Osteocyte (in vitro differentiated cells): ENCODE measurements at regions not wholly inside any gene's neighbourhood (a gene's known extent, or its start where the extent isn't known, plus 50 kb on each side); places are given as distances from the start of the nearest gene placed in this dataset.
"Not testable (repeated sequence)": the region's sequence is repeated elsewhere in the genome, so short reads cannot be mapped to it uniquely, and the experiment has no call there.

ENCODE experiments used
- DNase-seq: peaks from one replicate; pipeline ENCODE4 v3.0.0; 2021; ENCODE audit warnings: mixed read lengths; ENCODE audit not compliant: unreplicated experiment; ENCODE audit errors: extremely low spot score
- H3K27ac Mint-ChIP-seq: one replicate; pipeline ENCODE4 v1.8.0; 2021; ENCODE audit warnings: mild to moderate bottlenecking, mixed read lengths; ENCODE audit not compliant: unreplicated experiment
- H3K27me3 Mint-ChIP-seq: one replicate; pipeline ENCODE4 v1.8.0; 2021; ENCODE audit warnings: mixed read lengths; ENCODE audit not compliant: unreplicated experiment
- H3K36me3 Mint-ChIP-seq: one replicate; pipeline ENCODE4 v1.8.0; 2021; ENCODE audit warnings: mixed read lengths; ENCODE audit not compliant: unreplicated experiment
- H3K4me1 Mint-ChIP-seq: one replicate; pipeline ENCODE4 v1.8.0; 2021; ENCODE audit warnings: mixed read lengths; ENCODE audit not compliant: unreplicated experiment
- H3K4me3 Mint-ChIP-seq: one replicate; pipeline ENCODE4 v1.8.0; 2021; ENCODE audit warnings: mild to moderate bottlenecking, moderate library complexity, mixed read lengths; ENCODE audit not compliant: unreplicated experiment
- H3K9me3 Mint-ChIP-seq: one replicate; pipeline ENCODE4 v1.8.0; 2021; ENCODE audit warnings: mixed read lengths; ENCODE audit not compliant: unreplicated experiment
- TF ChIP-seq, protein P1 (sequence below): fragments of 200-600 bp; sonication (generic); IDR thresholded peaks from 2 replicates; pipeline ENCODE4 v1.5.0; 2021; ENCODE audit warnings: antibody characterized with exemption, mild to moderate bottlenecking, moderate library complexity

DNA sequence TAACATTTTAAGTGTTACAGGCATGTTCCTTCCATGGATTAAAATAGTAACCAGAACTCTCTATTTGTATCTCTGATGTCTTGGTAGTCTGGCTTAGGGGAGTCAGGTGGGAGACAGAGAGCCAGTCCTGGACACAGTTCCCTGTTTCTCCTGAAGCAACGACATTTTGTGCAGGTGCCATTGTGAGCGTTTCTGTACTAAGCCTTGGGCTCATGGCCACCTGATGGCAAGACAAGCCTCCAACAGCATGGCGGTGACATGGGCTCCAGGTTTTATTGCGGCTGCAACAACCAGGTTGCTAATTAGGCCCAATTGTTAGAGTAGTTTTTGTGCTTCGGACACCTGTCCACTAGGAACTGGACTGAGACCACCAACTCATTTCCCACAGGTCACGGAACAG lies 105.3 kb downstream of the PRDM13 start:
- TF ChIP-seq, protein P1, sequence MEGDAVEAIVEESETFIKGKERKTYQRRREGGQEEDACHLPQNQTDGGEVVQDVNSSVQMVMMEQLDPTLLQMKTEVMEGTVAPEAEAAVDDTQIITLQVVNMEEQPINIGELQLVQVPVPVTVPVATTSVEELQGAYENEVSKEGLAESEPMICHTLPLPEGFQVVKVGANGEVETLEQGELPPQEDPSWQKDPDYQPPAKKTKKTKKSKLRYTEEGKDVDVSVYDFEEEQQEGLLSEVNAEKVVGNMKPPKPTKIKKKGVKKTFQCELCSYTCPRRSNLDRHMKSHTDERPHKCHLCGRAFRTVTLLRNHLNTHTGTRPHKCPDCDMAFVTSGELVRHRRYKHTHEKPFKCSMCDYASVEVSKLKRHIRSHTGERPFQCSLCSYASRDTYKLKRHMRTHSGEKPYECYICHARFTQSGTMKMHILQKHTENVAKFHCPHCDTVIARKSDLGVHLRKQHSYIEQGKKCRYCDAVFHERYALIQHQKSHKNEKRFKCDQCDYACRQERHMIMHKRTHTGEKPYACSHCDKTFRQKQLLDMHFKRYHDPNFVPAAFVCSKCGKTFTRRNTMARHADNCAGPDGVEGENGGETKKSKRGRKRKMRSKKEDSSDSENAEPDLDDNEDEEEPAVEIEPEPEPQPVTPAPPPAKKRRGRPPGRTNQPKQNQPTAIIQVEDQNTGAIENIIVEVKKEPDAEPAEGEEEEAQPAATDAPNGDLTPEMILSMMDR, result no peak
- peaks cover 4% of the 10 kb centered on the region for H3K27me3 Mint-ChIP-seq
- H3K4me3 Mint-ChIP-seq, result no peak overlapping the region
- DNase-seq, result no peak
- no peak overlapping the region for H3K27ac Mint-ChIP-seq
- H3K36me3 Mint-ChIP-seq, result no peaks in the 10 kb centered on the region
- H3K4me1 Mint-ChIP-seq, result no peaks in the 10 kb centered on the region
- H3K9me3 Mint-ChIP-seq, result peaks cover 9% of the 10 kb centered on the region

DNA sequence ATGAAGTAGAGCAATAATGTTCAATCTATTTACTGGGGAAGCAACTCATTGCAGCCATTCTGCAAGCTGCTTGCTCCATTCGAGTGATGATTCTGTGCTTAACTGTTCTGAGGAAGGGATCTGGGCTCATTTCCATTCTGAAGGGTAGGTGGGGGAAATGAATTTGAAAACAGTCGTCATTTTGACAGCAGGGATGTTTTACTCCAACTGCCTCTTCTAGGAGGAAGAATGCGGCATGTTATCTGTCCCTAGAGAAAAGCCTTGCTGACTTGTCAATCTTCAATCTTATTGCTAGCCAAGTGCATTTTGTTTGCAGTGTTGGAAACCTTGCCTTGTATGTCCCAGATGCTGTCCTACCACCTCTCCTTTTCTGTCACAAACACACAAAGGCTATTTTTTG lies 105.9 kb downstream of the PRDM13 start:
- no peaks in the 10 kb centered on the region for H3K36me3 Mint-ChIP-seq
- H3K27me3 Mint-ChIP-seq, result peaks cover 4% of the 10 kb centered on the region
- TF ChIP-seq, protein P1, result no peak

DNA sequence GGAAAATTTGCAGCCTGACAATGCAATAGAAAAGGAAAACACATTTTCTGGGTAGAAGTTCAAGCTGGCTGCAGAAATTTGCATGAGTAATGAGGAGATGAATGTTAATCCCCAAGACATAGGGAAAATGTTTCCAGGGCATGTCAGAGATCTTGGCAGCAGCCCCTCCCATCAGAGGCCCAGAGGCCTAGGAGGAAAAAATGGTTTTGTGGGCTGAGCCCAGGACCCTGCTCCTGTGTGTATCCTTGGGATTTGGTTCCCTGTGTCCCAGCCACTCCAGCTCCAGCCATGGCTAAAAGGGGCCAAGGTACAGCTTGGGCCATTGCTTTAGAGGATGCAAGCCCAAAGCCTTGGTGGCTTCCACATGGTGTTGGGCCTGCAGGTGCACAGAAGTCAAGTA lies 115.4 kb downstream of the PRDM13 start:
- H3K27me3 Mint-ChIP-seq, H3K27ac Mint-ChIP-seq, H3K36me3 Mint-ChIP-seq, H3K4me3 Mint-ChIP-seq, H3K9me3 Mint-ChIP-seq, DNase-seq, H3K4me1 Mint-ChIP-seq: not testable (repeated sequence)

More for the DNA sequence above, 105.9 kb downstream of the PRDM13 start:
- H3K9me3 Mint-ChIP-seq, result peaks cover 9% of the 10 kb centered on the region
- H3K27ac Mint-ChIP-seq, result no peak overlapping the region
- no peak for DNase-seq
- no peak overlapping the region for H3K4me3 Mint-ChIP-seq
- no peaks in the 10 kb centered on the region for H3K4me1 Mint-ChIP-seq

DNA sequence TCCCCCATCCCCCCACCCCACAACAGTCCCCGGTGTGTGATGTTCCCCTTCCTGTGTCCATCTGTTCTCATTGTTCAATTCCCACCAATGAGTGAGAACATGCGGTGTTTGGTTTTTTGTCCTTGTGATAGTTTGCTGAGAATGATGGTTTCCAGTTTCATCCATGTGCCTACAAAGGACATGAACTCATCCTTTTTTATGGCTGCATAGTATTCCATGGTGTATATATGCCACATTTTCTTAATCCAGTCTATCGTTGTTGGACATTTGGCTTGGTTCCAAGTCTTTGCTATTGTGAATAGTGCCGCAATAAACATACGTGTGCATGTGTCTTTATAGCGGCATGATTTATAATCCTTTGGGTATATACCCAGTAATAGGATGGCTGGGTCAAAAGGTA lies 123.6 kb downstream of the PRDM13 start:
- not testable (repeated sequence) for DNase-seq, H3K4me1 Mint-ChIP-seq, H3K36me3 Mint-ChIP-seq, H3K4me3 Mint-ChIP-seq, H3K27ac Mint-ChIP-seq, H3K9me3 Mint-ChIP-seq
- peaks cover 14% of the 10 kb centered on the region for H3K27me3 Mint-ChIP-seq

DNA sequence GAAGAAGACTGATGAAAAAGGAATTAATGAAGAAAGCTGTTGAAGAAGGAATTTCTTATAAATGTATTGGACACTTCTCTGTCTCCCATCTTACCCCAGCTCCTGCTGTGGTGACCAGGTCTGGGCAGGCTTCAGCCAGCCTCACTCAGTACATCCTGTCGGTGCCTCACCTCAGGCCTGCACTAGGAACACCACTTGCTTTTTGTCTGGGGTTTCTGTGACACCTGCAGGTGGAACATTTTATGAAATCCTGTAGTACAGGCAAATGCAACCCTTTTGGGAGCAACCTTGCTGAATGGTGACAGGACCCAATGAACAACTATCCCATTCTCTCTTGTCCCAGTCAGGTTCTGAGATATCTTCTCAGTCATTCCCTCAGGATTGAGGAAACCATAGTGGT lies 129.7 kb downstream of the PRDM13 start:
- Mint-ChIP-seq H3K36me3 (no peaks in the 10 kb centered on the region), H3K4me3 (no peak overlapping the region), H3K9me3 (no peaks in the 10 kb centered on the region), H3K27ac (no peak overlapping the region), H3K4me1 (no peaks in the 10 kb centered on the region), H3K27me3 (peaks cover 36% of the 10 kb centered on the region)
- TF ChIP-seq, protein P1, result no peak
- DNase-seq, result no peak

DNA sequence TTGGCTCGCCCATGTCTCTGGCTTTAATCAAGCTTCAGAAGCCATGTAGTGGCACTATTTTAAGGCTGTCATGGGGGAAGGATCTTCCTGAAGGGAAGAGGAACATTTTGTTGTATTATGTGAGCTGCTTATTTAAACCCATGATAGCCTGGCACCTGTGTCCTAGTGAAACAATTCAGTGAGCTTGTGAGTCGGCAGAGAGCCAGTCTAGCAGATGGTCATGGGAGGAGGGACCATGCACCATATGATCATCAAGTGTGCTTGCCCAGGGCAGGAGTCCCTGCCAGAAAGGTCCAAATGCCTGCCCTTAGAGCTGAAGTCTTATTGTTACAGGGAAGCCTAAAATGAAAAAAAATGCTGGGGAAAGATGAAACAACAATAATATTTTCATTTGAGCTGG lies 132.9 kb downstream of the PRDM13 start:
- TF ChIP-seq, protein P1, result no peak
- Mint-ChIP-seq H3K4me1 (no peaks in the 10 kb centered on the region), H3K4me3 (no peak overlapping the region), H3K36me3 (no peaks in the 10 kb centered on the region), H3K27me3 (peaks cover 48% of the 10 kb centered on the region), H3K9me3 (no peaks in the 10 kb centered on the region), H3K27ac (no peak overlapping the region)
- no peak for DNase-seq
